Thymus (tissue), 11 donors: ENCODE measurements at regions not wholly inside any gene's neighbourhood (a gene's known extent, or its start where the extent isn't known, plus 50 kb on each side); places are given as distances from the start of the nearest gene placed in this dataset.

Experiments
- DNase-seq, 9 donors: peaks; one replicate each; pipeline ENCODE4 v3.0.0-alpha.2; 2013; ENCODE audit warnings: low spot score in 9 of 9, low read depth in 6 of 9, missing footprints in 1 of 9
- H3K27ac ChIP-seq, 2 donors: one replicate each; pipeline ENCODE4 v1.5.1; 2013; ENCODE audit warnings: control low read depth in 1 of 2, low read depth in 1 of 2, low read length in 1 of 2, mild to moderate bottlenecking in 1 of 2, moderate library complexity in 1 of 2
- H3K27me3 ChIP-seq, 2 donors: one replicate each; pipeline ENCODE4 v1.5.1; 2013; ENCODE audit warnings: low read length in 1 of 2; ENCODE audit not compliant: control insufficient read depth in 2 of 2, insufficient read depth in 1 of 2
- H3K36me3 ChIP-seq, 2 donors: one replicate each; pipeline ENCODE4 v1.5.1; 2013; ENCODE audit warnings: low read length in 1 of 2, mild to moderate bottlenecking in 1 of 2, moderate library complexity in 1 of 2; ENCODE audit not compliant: control insufficient read depth in 2 of 2, insufficient read depth in 2 of 2
- H3K4me1 ChIP-seq, 2 donors: one replicate each; pipeline ENCODE4 v1.5.1; 2013; ENCODE audit warnings: low read length in 2 of 2; ENCODE audit not compliant: control insufficient read depth in 2 of 2, insufficient read depth in 2 of 2
- H3K4me3 ChIP-seq, 2 donors: one replicate each; pipeline ENCODE4 v1.5.1; 2013; ENCODE audit warnings: low read length in 2 of 2, control low read depth in 1 of 2, mild to moderate bottlenecking in 1 of 2
- H3K9me3 ChIP-seq, 2 donors: one replicate each; pipeline ENCODE4 v1.5.1; 2013; ENCODE audit warnings: low read length in 1 of 2, mild to moderate bottlenecking in 1 of 2; ENCODE audit not compliant: control insufficient read depth in 2 of 2, insufficient read depth in 1 of 2
- WGBS: extraction: QIAGEN DNeasy Blood & Tissue Kit; methylation state at CpG from one replicate; pipeline ENCODE4 v1.1.7; 2013; 5-methylcytosine and 5-hydroxymethylcytosine counted together
- donor health status: healthy.

GRCh38 chrX:113741744-113742143 lies 842.1 kb upstream of the HTR2C start:
- H3K27ac ChIP-seq, result no peak overlapping the region
- H3K9me3 ChIP-seq, result no peaks in the 10 kb centered on the region
- no peaks in the 10 kb centered on the region for H3K27me3 ChIP-seq
- no peaks in the 10 kb centered on the region for H3K4me1 ChIP-seq
- 73% methylated on average over 2 of the region's 2 CpGs for WGBS
- peak in 3 of 9 donors; percentile 3 to 46 (median 24) for DNase-seq
- no peak overlapping the region for H3K4me3 ChIP-seq
- no peaks in the 10 kb centered on the region for H3K36me3 ChIP-seq

- DNase-seq, result no peak
- no peaks in the 10 kb centered on the region for H3K36me3 ChIP-seq
- no peak overlapping the region for H3K4me3 ChIP-seq
- peaks cover 0 to 3% of the 10 kb centered on the region in 2 donors for H3K4me1 ChIP-seq
- no peaks in the 10 kb centered on the region for H3K27me3 ChIP-seq
- 96% methylated on average over 2 of the region's 2 CpGs for WGBS
- no peaks in the 10 kb centered on the region for H3K9me3 ChIP-seq
- no peak overlapping the region for H3K27ac ChIP-seq
Observed at GRCh38 chrX:113728937-113729336, 854.9 kb upstream of the HTR2C start.

DNA sequence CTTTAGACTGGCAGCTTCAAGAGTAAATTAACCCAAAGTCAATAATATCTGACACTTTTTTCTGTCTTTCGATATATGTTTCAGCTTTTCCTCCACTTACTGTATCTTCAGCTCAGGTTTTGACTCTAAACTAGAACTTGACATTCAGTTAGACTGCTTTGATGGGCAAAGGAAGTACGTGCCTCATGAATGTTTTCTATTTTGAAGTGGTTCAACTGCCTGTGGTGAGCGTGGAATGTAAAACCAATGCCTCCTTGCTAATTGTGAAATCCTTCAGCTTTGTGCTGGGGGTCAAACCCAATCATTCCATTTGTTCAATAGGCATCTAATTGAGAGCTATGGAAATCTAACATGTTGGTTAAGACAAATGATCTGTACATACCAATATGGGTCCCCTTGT lies 857.0 kb upstream of the HTR2C start:
- Histone ChIP-seq H3K27ac (peak overlapping the region in 1 of 2 donors; percentile 74), H3K4me3 (no peak overlapping the region), H3K27me3 (no peaks in the 10 kb centered on the region), H3K9me3 (no peaks in the 10 kb centered on the region), H3K4me1 (peaks cover 0 to 3% of the 10 kb centered on the region in 2 donors), H3K36me3 (no peaks in the 10 kb centered on the region)
- peak in 5 of 9 donors; percentile 6 to 71 (median 29) for DNase-seq
- whole genome bisulfite sequencing, result 7% methylated on average over 3 of the region's 3 CpGs

GRCh38 chrX:113726466-113726865 lies 857.4 kb upstream of the HTR2C start:
- H3K4me1 ChIP-seq, result peaks cover 0 to 3% of the 10 kb centered on the region in 2 donors
- H3K27me3 ChIP-seq, result no peaks in the 10 kb centered on the region
- H3K9me3 ChIP-seq, result no peaks in the 10 kb centered on the region
- DNase-seq, result no peak
- H3K36me3 ChIP-seq, result no peaks in the 10 kb centered on the region
- peak overlapping the region in 1 of 2 donors; percentile 74 for H3K27ac ChIP-seq
- 97% methylated on average over 4 of the region's 4 CpGs for WGBS
- no peak overlapping the region for H3K4me3 ChIP-seq

DNA sequence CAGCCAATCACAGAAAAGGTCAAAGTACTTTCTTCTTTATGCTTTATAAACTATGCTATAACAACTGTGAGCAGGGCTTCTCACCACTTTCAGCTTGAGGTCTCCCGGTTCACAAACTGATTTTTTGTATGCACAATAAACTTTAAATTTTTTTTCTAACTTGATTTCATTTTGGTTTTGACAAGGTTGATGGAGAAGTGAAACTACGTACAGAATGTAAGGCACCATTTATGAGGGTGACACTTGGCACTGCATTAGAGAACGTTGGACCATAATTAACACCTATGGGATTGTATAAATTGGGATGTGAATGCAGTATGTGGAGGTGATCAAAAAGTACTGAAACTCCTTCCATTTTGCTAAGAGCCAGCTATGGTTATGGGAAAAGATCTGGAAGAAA lies 857.9 kb upstream of the HTR2C start:
- H3K36me3 ChIP-seq, result no peaks in the 10 kb centered on the region
- H3K27me3 ChIP-seq, result no peaks in the 10 kb centered on the region
- no peak overlapping the region for H3K4me3 ChIP-seq
- no peaks in the 10 kb centered on the region for H3K9me3 ChIP-seq
- no peak for DNase-seq
- 95% methylated on average over 3 of the region's 3 CpGs for WGBS
- peak overlapping the region in 1 of 2 donors; percentile 74 for H3K27ac ChIP-seq
- peaks cover 0 to 3% of the 10 kb centered on the region in 2 donors for H3K4me1 ChIP-seq

- DNase-seq, result no peak
- WGBS, result 97% methylated on average over 3 of the region's 3 CpGs
- H3K27me3 ChIP-seq, result no peaks in the 10 kb centered on the region
Observed at GRCh38 chrX:113699939-113700338, 859.3 kb upstream of the AMOT start.

GRCh38 chrX:113675278-113675677 lies 834.6 kb upstream of the AMOT start:
- DNase-seq, result no peak
- no peak overlapping the region for H3K4me3 ChIP-seq
- 97% methylated on average over 1 of the region's 1 CpG for WGBS
- H3K27me3 ChIP-seq, result no peaks in the 10 kb centered on the region
- no peaks in the 10 kb centered on the region for H3K4me1 ChIP-seq
- no peak overlapping the region for H3K27ac ChIP-seq
- H3K36me3 ChIP-seq, result no peaks in the 10 kb centered on the region
- H3K9me3 ChIP-seq, result no peaks in the 10 kb centered on the region

More at GRCh38 chrX:113699939-113700338, 859.3 kb upstream of the AMOT start:
- H3K36me3 ChIP-seq, result no peaks in the 10 kb centered on the region
- no peaks in the 10 kb centered on the region for H3K4me1 ChIP-seq
- H3K9me3 ChIP-seq, result no peaks in the 10 kb centered on the region
- H3K4me3 ChIP-seq, result no peak overlapping the region
- H3K27ac ChIP-seq, result no peak overlapping the region

DNA sequence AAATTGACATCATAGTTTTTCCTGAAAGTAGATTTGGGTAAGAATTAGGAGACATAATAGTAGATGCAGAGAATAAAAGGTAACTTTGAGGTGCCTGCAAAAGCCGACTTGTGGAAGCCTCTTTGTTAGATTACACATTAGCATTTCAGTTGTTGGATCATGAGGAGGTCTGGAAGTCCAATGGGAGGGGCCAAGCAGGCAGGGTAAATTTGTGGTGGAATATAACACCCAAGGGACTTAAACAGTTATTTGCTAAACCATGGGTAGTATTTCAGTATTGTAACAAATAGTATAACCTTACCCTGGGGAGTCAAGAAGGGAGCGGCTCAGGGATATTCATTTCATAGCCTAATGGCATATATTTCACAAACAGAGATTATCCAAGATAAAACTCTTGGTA lies 810.7 kb upstream of the AMOT start:
- no peaks in the 10 kb centered on the region for H3K9me3 ChIP-seq
- H3K27me3 ChIP-seq, result no peaks in the 10 kb centered on the region
- H3K4me3 ChIP-seq, result no peak overlapping the region
- WGBS, result 97% methylated on average over 2 of the region's 2 CpGs
- no peak overlapping the region for H3K27ac ChIP-seq
- no peak for DNase-seq
- H3K36me3 ChIP-seq, result no peaks in the 10 kb centered on the region
- no peaks in the 10 kb centered on the region for H3K4me1 ChIP-seq

- 90% methylated on average over 3 of the region's 3 CpGs for WGBS
- H3K36me3 ChIP-seq, result no peaks in the 10 kb centered on the region
- H3K9me3 ChIP-seq, result no peaks in the 10 kb centered on the region
- no peaks in the 10 kb centered on the region for H3K27me3 ChIP-seq
- H3K4me1 ChIP-seq, result no peaks in the 10 kb centered on the region
- no peak overlapping the region for H3K4me3 ChIP-seq
- no peak overlapping the region for H3K27ac ChIP-seq
- no peak for DNase-seq
Observed at GRCh38 chrX:113644426-113644825, 803.8 kb upstream of the AMOT start.

- no peak overlapping the region for H3K27ac ChIP-seq
- WGBS, result 92% methylated on average over 2 of the region's 2 CpGs
- H3K36me3 ChIP-seq, result no peaks in the 10 kb centered on the region
- DNase-seq, result no peak
- no peaks in the 10 kb centered on the region for H3K27me3 ChIP-seq
- no peak overlapping the region for H3K4me3 ChIP-seq
- H3K4me1 ChIP-seq, result no peaks in the 10 kb centered on the region
- H3K9me3 ChIP-seq, result no peaks in the 10 kb centered on the region
Observed at GRCh38 chrX:113634565-113634964, 793.9 kb upstream of the AMOT start.
